ENCODE measurements at regions not wholly inside any gene's neighbourhood (a gene's known extent, or its start where the extent isn't known, plus 50 kb on each side); places are given as distances from the start of the nearest gene placed in this dataset.

GRCh38 chr4:136337216-136337615, 1195.1 kb downstream of the PCDH18 start:
- no peak for DNase-seq

- DNase-seq: no peak
Measured at GRCh38 chr4:136336479-136336878, 1195.8 kb downstream of the PCDH18 start.

GRCh38 chr4:136329042-136329662, 1203.1 kb downstream of the PCDH18 start:
- peak; percentile 52 for DNase-seq

- DNase-seq: no peak
Measured at GRCh38 chr4:136328131-136328530, 1204.2 kb downstream of the PCDH18 start.

GRCh38 chr4:136320465-136320813, 1211.9 kb downstream of the PCDH18 start:
- DNase-seq: no peak

GRCh38 chr4:136319789-136320464, 1212.4 kb downstream of the PCDH18 start:
- no peak for DNase-seq

- DNase-seq: no peak
Measured at GRCh38 chr4:136316961-136317360, 1215.3 kb downstream of the PCDH18 start.

GRCh38 chr4:136314686-136315085, 1217.6 kb downstream of the PCDH18 start:
- no peak for DNase-seq

GRCh38 chr4:136311774-136312173, 1220.5 kb downstream of the PCDH18 start:
- no peak for DNase-seq

GRCh38 chr4:136307765-136308164, 1224.5 kb downstream of the PCDH18 start:
- DNase-seq: no peak

GRCh38 chr4:136306361-136306760, 1225.9 kb downstream of the PCDH18 start:
- peak; percentile 69 for DNase-seq

GRCh38 chr4:136302566-136302965, 1229.7 kb downstream of the PCDH18 start:
- no peak for DNase-seq

GRCh38 chr4:136301749-136302495, 1230.4 kb downstream of the PCDH18 start:
- DNase-seq: no peak

- DNase-seq: no peak
Measured at GRCh38 chr4:136283977-136284376, 1248.3 kb downstream of the PCDH18 start.

GRCh38 chr4:136281889-136282288, 1250.4 kb downstream of the PCDH18 start:
- DNase-seq: no peak

- no peak for DNase-seq
Measured at GRCh38 chr4:136281307-136281706, 1251.0 kb downstream of the PCDH18 start.

GRCh38 chr4:136277741-136278140, 1254.6 kb downstream of the PCDH18 start:
- peak; percentile 17 for DNase-seq

GRCh38 chr4:136246876-136247275, 1285.4 kb downstream of the PCDH18 start:
- DNase-seq: no peak

GRCh38 chr4:136241221-136241986, 1290.9 kb downstream of the PCDH18 start:
- no peak for DNase-seq

GRCh38 chr4:136227315-136227714, 1305.0 kb downstream of the PCDH18 start:
- no peak for DNase-seq

- no peak for DNase-seq
Measured at GRCh38 chr4:136219592-136220125, 1312.6 kb downstream of the PCDH18 start.

GRCh38 chr4:136203199-136203598, 1329.1 kb downstream of the PCDH18 start:
- DNase-seq: no peak

GRCh38 chr4:136198358-136198757, 1333.9 kb downstream of the PCDH18 start:
- no peak for DNase-seq
